Bronchial epithelial cell (primary cell): ENCODE measurements at regions not wholly inside any gene's neighbourhood (a gene's known extent, or its start where the extent isn't known, plus 50 kb on each side); places are given as distances from the start of the nearest gene placed in this dataset.
"Not testable (repeated sequence)": the region's sequence is repeated elsewhere in the genome, so short reads cannot be mapped to it uniquely, and the experiment has no call there.

Experiments used
- DNase-seq: peaks from one replicate; pipeline ENCODE4 v3.0.0-alpha.2; 2010; ENCODE audit warnings: low read depth
- FAIRE-seq: peaks from 2 replicates; lab custom pipeline; 2011; peaks lifted over from hg19 to GRCh38; lab: Jason Lieb, UNC
- H3K27me3 ChIP-seq: 2 replicates; pipeline ENCODE4 v1.5.1; 2011; ENCODE audit warnings: low read length; ENCODE audit not compliant: control insufficient read depth, insufficient read depth
- H3K36me3 ChIP-seq: 2 replicates; pipeline ENCODE4 v1.5.1; 2011; ENCODE audit warnings: low read length; ENCODE audit not compliant: control insufficient read depth, insufficient read depth
- H3K4me3 ChIP-seq: 2 replicates; pipeline ENCODE4 v1.5.1; 2011; ENCODE audit warnings: mild to moderate bottlenecking, low read depth, low read length, control low read depth
- CTCF ChIP-seq: IDR thresholded peaks from 2 replicates; pipeline ENCODE4 v1.5.1; 2011; ENCODE audit warnings: mild to moderate bottlenecking, moderate library complexity, low read length, control low read depth, inconsistent platforms; ENCODE audit not compliant: insufficient read depth, severe bottlenecking

- Histone ChIP-seq H3K27me3 (no peaks in the 10 kb centered on the region), H3K4me3 (no peak overlapping the region), H3K36me3 (no peaks in the 10 kb centered on the region)
- FAIRE-seq (no peak), DNase-seq (no peak)
- no peak for TF ChIP-seq CTCF
Observed at GRCh38 chr7:83814480-83814879, 165.5 kb upstream of the SEMA3E start.

GRCh38 chr7:83812563-83812962 is 163.6 kb upstream of the SEMA3E start:
- not testable (repeated sequence) for FAIRE-seq, H3K36me3 ChIP-seq, H3K27me3 ChIP-seq, DNase-seq, H3K4me3 ChIP-seq

- Histone ChIP-seq H3K36me3 (no peaks in the 10 kb centered on the region), H3K4me3 (no peak overlapping the region), H3K27me3 (no peaks in the 10 kb centered on the region)
- DNase-seq (no peak), FAIRE-seq (no peak)
- no peak for TF ChIP-seq CTCF
Observed at GRCh38 chr7:83808982-83809381, 160.0 kb upstream of the SEMA3E start.

GRCh38 chr7:83807774-83808173 is 158.8 kb upstream of the SEMA3E start:
- no peak overlapping the region for H3K4me3 ChIP-seq
- no peak for FAIRE-seq
- DNase-seq, result no peak
- H3K27me3 ChIP-seq, result no peaks in the 10 kb centered on the region
- TF ChIP-seq CTCF, result no peak
- H3K36me3 ChIP-seq, result no peaks in the 10 kb centered on the region

GRCh38 chr7:83806538-83806937 is 157.6 kb upstream of the SEMA3E start:
- no peaks in the 10 kb centered on the region for H3K27me3 ChIP-seq
- H3K4me3 ChIP-seq, result no peak overlapping the region
- DNase-seq (no peak), FAIRE-seq (no peak)
- H3K36me3 ChIP-seq, result no peaks in the 10 kb centered on the region
- no peak for TF ChIP-seq CTCF

GRCh38 chr7:83799333-83799732 is 150.4 kb upstream of the SEMA3E start:
- no peak for TF ChIP-seq CTCF
- Histone ChIP-seq H3K36me3 (no peaks in the 10 kb centered on the region), H3K27me3 (no peaks in the 10 kb centered on the region), H3K4me3 (no peak overlapping the region)
- no peak for FAIRE-seq
- no peak for DNase-seq

GRCh38 chr7:83798489-83798888 is 149.6 kb upstream of the SEMA3E start:
- Histone ChIP-seq H3K27me3 (no peaks in the 10 kb centered on the region), H3K4me3 (no peak overlapping the region), H3K36me3 (no peaks in the 10 kb centered on the region)
- FAIRE-seq (no peak), DNase-seq (no peak)
- no peak for TF ChIP-seq CTCF
